ENCODE measurements at regions not wholly inside any gene's neighbourhood (a gene's known extent, or its start where the extent isn't known, plus 50 kb on each side); places are given as distances from the start of the nearest gene placed in this dataset.

DNA sequence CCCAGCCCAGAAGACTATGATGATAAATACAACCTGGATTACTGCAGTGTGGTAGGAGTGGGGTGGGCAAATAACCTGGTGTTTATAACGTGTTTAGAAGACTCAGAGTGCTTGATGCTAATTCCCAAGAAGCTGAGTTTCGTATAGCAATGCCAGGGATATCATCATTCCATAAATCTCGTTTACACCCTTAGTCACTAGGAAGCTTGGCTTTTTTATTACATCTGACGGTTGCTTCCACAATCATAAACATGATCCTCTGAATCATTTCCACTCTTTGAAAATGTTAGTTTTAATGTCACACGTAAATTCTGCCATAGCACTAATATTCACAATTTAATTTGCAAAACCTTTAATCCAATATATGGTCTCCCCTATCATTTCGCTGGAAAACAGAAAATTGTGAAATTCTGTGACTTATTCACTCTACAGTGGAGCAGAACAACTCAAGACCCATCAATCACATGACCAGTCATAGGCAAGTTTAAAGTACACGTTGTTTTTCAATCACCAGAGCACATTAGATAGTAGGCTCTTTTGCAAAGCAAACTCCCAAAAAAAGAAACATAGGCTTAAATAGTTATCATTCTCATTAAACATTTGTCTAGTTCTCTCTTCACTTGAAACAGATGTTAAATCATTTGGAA, 321.0 kb downstream of the LTN1 start:
- no peak overlapping the region for H3K9ac ChIP-seq (ENCODE audit: low read length)
- WGBS (ENCODE audit: insufficient coverage) = 91% methylated on average over 4 of the region's 7 CpGs
- intact Hi-C loops (cut with micrococcal nuclease) = no loop called here
- Mint-ChIP-seq H3K9me3 (ENCODE audit: insufficient read depth) (peaks cover 4% of the 10 kb centered on the region), H3K27ac (no peak overlapping the region), H3K4me1 (no peaks in the 10 kb centered on the region), H3K27me3 (no peaks in the 10 kb centered on the region), H3K4me3 (no peak overlapping the region)
- H3K4me1 ChIP-seq (ENCODE audit: control insufficient read depth in 2 of 2, insufficient read depth in 2 of 2, low read length in 2 of 2) = no peaks in the 10 kb centered on the region
- DNase-seq (no peak), ATAC-seq (ENCODE audit: low read depth) (no peak)
- no peaks in the 10 kb centered on the region for H4K20me1 ChIP-seq (ENCODE audit: control insufficient read depth, insufficient read depth, low read length, poor library complexity, severe bottlenecking)
- ChIA-PET CTCF (no interaction called here), POLR2A (no interaction called here)
- H3K9me3 ChIP-seq (ENCODE audit: control extremely low read depth in 1 of 3, control insufficient read depth in 2 of 3, insufficient read depth in 1 of 3, low read length in 2 of 3) = peaks cover 0 to 4% (median 0%) of the 10 kb centered on the region in 3 donors
- no peaks in the 10 kb centered on the region for H3K27me3 ChIP-seq (replicated peaks in 1 of 4; ENCODE audit: control extremely low read depth in 1 of 4, control insufficient read depth in 3 of 4, insufficient read depth in 4 of 4, low read length in 3 of 4)
- TF ChIP-seq EZH2 (IDR thresholded peaks at IDR 0.05; ENCODE audit: borderline replicate concordance, insufficient read depth, low read depth, low read length, poor library complexity, severe bottlenecking) = no peak
- TF ChIP-seq, protein P1, sequence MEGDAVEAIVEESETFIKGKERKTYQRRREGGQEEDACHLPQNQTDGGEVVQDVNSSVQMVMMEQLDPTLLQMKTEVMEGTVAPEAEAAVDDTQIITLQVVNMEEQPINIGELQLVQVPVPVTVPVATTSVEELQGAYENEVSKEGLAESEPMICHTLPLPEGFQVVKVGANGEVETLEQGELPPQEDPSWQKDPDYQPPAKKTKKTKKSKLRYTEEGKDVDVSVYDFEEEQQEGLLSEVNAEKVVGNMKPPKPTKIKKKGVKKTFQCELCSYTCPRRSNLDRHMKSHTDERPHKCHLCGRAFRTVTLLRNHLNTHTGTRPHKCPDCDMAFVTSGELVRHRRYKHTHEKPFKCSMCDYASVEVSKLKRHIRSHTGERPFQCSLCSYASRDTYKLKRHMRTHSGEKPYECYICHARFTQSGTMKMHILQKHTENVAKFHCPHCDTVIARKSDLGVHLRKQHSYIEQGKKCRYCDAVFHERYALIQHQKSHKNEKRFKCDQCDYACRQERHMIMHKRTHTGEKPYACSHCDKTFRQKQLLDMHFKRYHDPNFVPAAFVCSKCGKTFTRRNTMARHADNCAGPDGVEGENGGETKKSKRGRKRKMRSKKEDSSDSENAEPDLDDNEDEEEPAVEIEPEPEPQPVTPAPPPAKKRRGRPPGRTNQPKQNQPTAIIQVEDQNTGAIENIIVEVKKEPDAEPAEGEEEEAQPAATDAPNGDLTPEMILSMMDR (IDR thresholded peaks at IDR 0.05) = no peak
- no peak overlapping the region for H3K4me2 ChIP-seq (replicated peaks; ENCODE audit: low read depth, low read length, poor library complexity, severe bottlenecking)
- H3K4me3 ChIP-seq (ENCODE audit: control extremely low read depth in 1 of 5, extremely low read depth in 1 of 5, insufficient read depth in 1 of 5, low read depth in 2 of 5, low read length in 4 of 5) = no peak overlapping the region
- H3K79me2 ChIP-seq (ENCODE audit: control insufficient read depth, insufficient read depth, low read length) = no peaks in the 10 kb centered on the region
- H3K27ac ChIP-seq (ENCODE audit: low read length in 2 of 2) = no peak overlapping the region
- H2AFZ ChIP-seq (ENCODE audit: insufficient read depth, low read depth, low read length, poor library complexity, severe bottlenecking) = no peak overlapping the region
- H3K36me3 ChIP-seq (replicated peaks in 1 of 2; ENCODE audit: control extremely low read depth in 1 of 2, control insufficient read depth in 1 of 2, extremely low read depth in 1 of 2, insufficient read depth in 2 of 2, low read length in 1 of 2) = no peaks in the 10 kb centered on the region

DNA sequence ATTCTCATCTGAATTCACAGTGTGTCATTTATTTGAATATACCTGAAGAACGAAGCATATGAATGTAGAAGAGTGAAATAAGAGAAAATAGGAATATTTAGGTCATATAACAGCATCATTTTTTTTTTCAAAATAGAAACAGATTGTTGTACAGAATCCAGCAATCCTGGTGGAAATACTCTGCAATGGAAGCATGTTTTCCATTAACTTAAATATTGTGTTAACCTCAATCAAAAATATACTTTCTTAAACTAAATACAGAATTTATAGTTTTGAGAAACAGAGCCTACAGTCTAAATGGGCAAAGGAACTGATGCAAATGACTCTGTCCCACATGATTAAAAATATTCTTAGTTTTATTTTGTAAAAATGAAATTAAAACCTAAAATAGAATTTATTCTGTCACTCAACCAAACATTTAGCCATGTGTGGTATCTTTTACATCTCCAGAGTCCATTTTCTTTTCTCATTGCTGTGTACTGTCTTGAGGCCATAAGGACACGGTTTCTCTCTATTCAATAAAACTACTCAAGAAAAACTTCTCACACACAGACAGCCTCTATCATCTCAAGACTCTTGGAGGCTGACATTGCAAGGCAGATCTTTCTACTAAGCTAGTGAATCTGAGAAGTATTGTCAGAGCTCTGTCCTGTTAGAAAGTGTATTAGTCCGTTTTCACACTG, 322.6 kb downstream of the LTN1 start:
- intact Hi-C loops (cut with micrococcal nuclease) = no loop called here
- H3K9me3 ChIP-seq (ENCODE audit: control extremely low read depth in 1 of 3, control insufficient read depth in 2 of 3, insufficient read depth in 1 of 3, low read length in 2 of 3) = no peaks in the 10 kb centered on the region
- no peaks in the 10 kb centered on the region for H3K4me1 Mint-ChIP-seq
- no peaks in the 10 kb centered on the region for H4K20me1 ChIP-seq (ENCODE audit: control insufficient read depth, insufficient read depth, low read length, poor library complexity, severe bottlenecking)
- no peak overlapping the region for H3K4me2 ChIP-seq (replicated peaks; ENCODE audit: low read depth, low read length, poor library complexity, severe bottlenecking)
- peaks cover 4% of the 10 kb centered on the region for H3K9me3 Mint-ChIP-seq (ENCODE audit: insufficient read depth)
- no peaks in the 10 kb centered on the region for H3K27me3 Mint-ChIP-seq
- H3K27me3 ChIP-seq (replicated peaks in 1 of 4; ENCODE audit: control extremely low read depth in 1 of 4, control insufficient read depth in 3 of 4, insufficient read depth in 4 of 4, low read length in 3 of 4) = no peaks in the 10 kb centered on the region
- no peak overlapping the region for H3K4me3 Mint-ChIP-seq
- CTCF ChIA-PET = no interaction called here
- no peak overlapping the region for H3K27ac ChIP-seq (ENCODE audit: low read length in 2 of 2)
- 100% methylated on average over 1 of the region's 3 CpGs for WGBS (ENCODE audit: insufficient coverage)
- H3K27ac Mint-ChIP-seq = no peak overlapping the region
- no peaks in the 10 kb centered on the region for H3K4me1 ChIP-seq (ENCODE audit: control insufficient read depth in 2 of 2, insufficient read depth in 2 of 2, low read length in 2 of 2)
- no peak overlapping the region for H3K4me3 ChIP-seq (ENCODE audit: control extremely low read depth in 1 of 5, extremely low read depth in 1 of 5, insufficient read depth in 1 of 5, low read depth in 2 of 5, low read length in 4 of 5)
- ATAC-seq (ENCODE audit: low read depth) (no peak), DNase-seq (no peak)
- POLR2A ChIA-PET = no interaction called here
- H3K36me3 ChIP-seq (replicated peaks in 1 of 2; ENCODE audit: control extremely low read depth in 1 of 2, control insufficient read depth in 1 of 2, extremely low read depth in 1 of 2, insufficient read depth in 2 of 2, low read length in 1 of 2) = no peaks in the 10 kb centered on the region
- H3K9ac ChIP-seq (ENCODE audit: low read length) = no peak overlapping the region
- no peak overlapping the region for H2AFZ ChIP-seq (ENCODE audit: insufficient read depth, low read depth, low read length, poor library complexity, severe bottlenecking)
- no peak for TF ChIP-seq EZH2 (IDR thresholded peaks at IDR 0.05; ENCODE audit: borderline replicate concordance, insufficient read depth, low read depth, low read length, poor library complexity, severe bottlenecking)
- TF ChIP-seq, protein P1 (IDR thresholded peaks at IDR 0.05) = no peak
- H3K79me2 ChIP-seq (ENCODE audit: control insufficient read depth, insufficient read depth, low read length) = no peaks in the 10 kb centered on the region
